ENCODE measurements at regions not wholly inside any gene's neighbourhood (a gene's known extent, or its start where the extent isn't known, plus 50 kb on each side); places are given as distances from the start of the nearest gene placed in this dataset.

DNA sequence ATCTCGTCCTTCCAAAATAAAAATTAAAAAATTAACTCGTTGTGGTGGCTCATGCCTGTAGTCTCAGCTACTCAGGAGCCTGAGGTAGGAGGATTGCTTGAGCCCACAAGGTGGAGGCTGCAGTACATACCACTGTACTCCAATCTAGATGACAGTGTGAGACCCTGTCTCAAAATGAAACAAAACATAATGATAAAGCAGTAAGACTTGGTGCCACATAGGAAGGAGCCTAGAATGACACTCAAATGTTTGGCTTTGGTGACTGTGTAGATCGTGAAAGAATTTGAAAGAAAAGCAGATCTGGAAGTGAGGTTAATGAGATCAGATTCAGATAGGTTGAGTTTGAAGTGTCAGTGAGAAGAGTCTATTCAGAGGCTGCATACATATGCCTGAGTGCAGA lies 150.1 kb upstream of the ATP2B1 start:
- no peak overlapping the region for H3K27ac ChIP-seq
- 85 to 92% (median 85%) methylated on average over 3 of the region's 3 CpGs for WGBS, 3 donors
- no peaks in the 10 kb centered on the region for H3K36me3 ChIP-seq (ENCODE audit: insufficient read depth in 1 of 2, low read depth in 1 of 2)
- no peak overlapping the region for H3K4me3 ChIP-seq
- DNase-seq (no peak), ATAC-seq (no peak)
- TF ChIP-seq, protein P1, sequence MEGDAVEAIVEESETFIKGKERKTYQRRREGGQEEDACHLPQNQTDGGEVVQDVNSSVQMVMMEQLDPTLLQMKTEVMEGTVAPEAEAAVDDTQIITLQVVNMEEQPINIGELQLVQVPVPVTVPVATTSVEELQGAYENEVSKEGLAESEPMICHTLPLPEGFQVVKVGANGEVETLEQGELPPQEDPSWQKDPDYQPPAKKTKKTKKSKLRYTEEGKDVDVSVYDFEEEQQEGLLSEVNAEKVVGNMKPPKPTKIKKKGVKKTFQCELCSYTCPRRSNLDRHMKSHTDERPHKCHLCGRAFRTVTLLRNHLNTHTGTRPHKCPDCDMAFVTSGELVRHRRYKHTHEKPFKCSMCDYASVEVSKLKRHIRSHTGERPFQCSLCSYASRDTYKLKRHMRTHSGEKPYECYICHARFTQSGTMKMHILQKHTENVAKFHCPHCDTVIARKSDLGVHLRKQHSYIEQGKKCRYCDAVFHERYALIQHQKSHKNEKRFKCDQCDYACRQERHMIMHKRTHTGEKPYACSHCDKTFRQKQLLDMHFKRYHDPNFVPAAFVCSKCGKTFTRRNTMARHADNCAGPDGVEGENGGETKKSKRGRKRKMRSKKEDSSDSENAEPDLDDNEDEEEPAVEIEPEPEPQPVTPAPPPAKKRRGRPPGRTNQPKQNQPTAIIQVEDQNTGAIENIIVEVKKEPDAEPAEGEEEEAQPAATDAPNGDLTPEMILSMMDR (IDR thresholded peaks at IDR 0.05), result no peak
- peaks cover 10% of the 10 kb centered on the region for H3K4me1 ChIP-seq
- no peaks in the 10 kb centered on the region for H3K27me3 ChIP-seq (ENCODE audit: insufficient read depth in 3 of 3, low read length in 2 of 3)
- no peaks in the 10 kb centered on the region for H3K9me3 ChIP-seq
- intact Hi-C loops (cut with DNase I), result no loop called here

DNA sequence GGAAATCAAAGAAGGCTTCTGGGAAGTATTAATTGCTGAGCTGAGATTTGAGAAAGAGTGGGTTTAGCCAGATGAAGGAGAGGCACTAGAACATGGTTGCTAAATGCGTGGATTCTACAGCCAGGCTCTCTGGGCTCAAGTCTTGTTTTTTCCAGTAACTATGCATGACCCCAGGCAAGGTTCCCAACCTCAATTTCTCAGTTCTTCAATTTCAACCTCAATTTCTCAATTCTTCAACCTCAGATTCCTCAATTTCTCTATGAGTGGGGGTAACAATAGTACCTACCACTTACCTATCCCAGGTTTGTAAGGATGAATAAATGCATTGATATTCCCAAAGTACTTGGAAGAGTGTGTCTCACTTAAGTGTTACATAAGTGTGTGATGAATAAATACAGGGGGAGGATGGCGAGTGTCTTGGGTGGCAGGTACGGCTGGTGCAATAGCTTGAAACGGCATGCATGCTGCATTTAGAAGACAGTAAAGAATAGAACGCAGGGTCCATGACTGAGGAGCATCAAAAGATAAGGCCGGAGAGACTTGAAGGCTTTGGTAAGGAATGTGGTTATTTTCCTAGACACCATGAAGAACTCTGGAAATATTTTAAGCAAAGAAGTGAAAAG lies 149.1 kb upstream of the ATP2B1 start:
- H3K4me1 ChIP-seq, result peaks cover under 1% of the 10 kb centered on the region
- intact Hi-C loops (cut with DNase I), result no loop called here
- WGBS, 3 donors, result 94 to 96% (median 94%) methylated on average over 6 of the region's 6 CpGs
- ATAC-seq (no peak), DNase-seq (no peak)
- H3K36me3 ChIP-seq (ENCODE audit: insufficient read depth in 1 of 2, low read depth in 1 of 2), result no peaks in the 10 kb centered on the region
- H3K4me3 ChIP-seq, result no peak overlapping the region
- H3K9me3 ChIP-seq, result no peaks in the 10 kb centered on the region
- TF ChIP-seq, protein P1 (IDR thresholded peaks at IDR 0.05), result no peak
- H3K27me3 ChIP-seq (ENCODE audit: insufficient read depth in 3 of 3, low read length in 2 of 3), result no peaks in the 10 kb centered on the region
- H3K27ac ChIP-seq, result no peak overlapping the region

DNA sequence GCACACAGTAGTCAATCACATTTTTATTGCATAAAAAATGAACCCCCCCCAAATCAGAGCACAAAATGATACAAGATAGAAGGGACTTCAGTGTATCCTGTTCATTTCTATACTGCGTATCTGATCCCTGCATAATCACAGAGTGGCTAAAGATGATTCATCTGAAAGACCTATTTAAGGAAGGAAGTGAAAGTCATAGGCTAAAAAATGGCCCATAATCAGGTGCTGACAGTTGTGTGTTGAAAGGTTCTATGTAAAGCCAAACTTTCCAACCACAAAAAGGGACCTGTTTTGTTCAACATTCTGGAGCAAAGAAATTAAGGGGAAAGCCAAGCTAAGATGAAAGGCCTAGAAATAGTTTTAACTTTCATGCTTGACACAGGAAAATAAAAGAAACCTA lies 147.8 kb upstream of the ATP2B1 start:
- H3K4me3 ChIP-seq, result no peak overlapping the region
- no peaks in the 10 kb centered on the region for H3K4me1 ChIP-seq
- no peak for DNase-seq
- ATAC-seq, result peak in 1 of 4 donors; percentile 54
- no peaks in the 10 kb centered on the region for H3K27me3 ChIP-seq (ENCODE audit: insufficient read depth in 3 of 3, low read length in 2 of 3)
- no peaks in the 10 kb centered on the region for H3K36me3 ChIP-seq (ENCODE audit: insufficient read depth in 1 of 2, low read depth in 1 of 2)
- TF ChIP-seq, protein P1 (IDR thresholded peaks at IDR 0.05), result no peak
- H3K9me3 ChIP-seq, result no peaks in the 10 kb centered on the region
- intact Hi-C loops (cut with DNase I), result no loop called here
- 81 to 84% (median 83%) methylated on average over 1 of the region's 1 CpG for WGBS, 3 donors
- no peak overlapping the region for H3K27ac ChIP-seq

DNA sequence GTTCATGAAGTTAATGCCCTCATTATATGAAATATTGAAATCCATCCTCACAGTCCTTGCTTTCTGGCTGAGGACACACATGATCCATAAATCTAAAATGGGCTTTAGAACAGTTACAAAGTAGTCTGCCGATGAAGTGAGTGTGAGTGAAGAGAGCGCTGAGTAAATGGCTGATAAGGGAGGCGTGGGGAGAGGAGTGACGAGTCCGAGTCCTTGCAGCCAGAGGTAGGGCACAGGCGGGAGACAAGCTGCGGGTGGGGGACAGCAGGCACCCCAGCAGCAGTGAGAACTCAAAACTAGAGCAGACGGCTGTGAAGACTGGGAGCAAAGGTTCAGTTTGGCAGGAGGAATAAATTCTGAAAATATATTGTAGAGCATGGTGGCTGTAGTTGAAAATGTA lies 140.1 kb upstream of the ATP2B1 start:
- no peaks in the 10 kb centered on the region for H3K27me3 ChIP-seq (ENCODE audit: insufficient read depth in 3 of 3, low read length in 2 of 3)
- ATAC-seq (no peak), DNase-seq (no peak)
- no peaks in the 10 kb centered on the region for H3K36me3 ChIP-seq (ENCODE audit: insufficient read depth in 1 of 2, low read depth in 1 of 2)
- no peak overlapping the region for H3K27ac ChIP-seq
- intact Hi-C loops (cut with DNase I), result no loop called here
- H3K4me1 ChIP-seq, result no peaks in the 10 kb centered on the region
- 87 to 96% (median 93%) methylated on average over 8 of the region's 8 CpGs for WGBS, 3 donors
- H3K9me3 ChIP-seq, result no peaks in the 10 kb centered on the region
- TF ChIP-seq, protein P1 (IDR thresholded peaks at IDR 0.05), result no peak
- no peak overlapping the region for H3K4me3 ChIP-seq

DNA sequence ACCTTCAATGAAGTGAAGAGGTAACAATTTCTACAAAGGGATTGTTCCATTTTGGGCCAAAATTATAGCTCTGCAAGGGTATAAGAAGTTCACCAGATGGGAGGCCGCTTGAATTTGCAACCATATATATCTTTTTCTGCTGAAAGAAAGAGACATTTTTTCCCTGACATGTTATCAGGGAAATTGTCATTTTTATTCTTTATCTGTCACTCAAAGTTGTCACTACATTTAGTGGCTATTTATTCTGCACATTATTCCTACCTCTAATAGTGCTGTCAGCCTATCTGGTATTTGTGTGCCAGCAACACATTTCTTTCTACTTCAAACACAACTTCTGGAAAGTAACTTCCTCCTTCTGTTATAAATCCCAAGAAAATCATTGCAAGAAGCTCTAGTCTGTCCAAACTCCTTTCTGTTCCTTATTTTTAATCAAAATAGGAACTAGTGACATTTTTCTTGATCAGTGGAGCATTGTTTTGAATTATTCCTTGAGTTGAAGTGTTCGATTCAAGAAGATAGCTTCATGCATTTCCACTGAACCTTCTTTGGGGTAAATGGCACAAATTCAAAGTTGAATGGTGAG lies 137.9 kb upstream of the ATP2B1 start:
- DNase-seq, result no peak
- Histone ChIP-seq H3K27ac (no peak overlapping the region), H3K4me3 (no peak overlapping the region), H3K4me1 (no peaks in the 10 kb centered on the region), H3K27me3 (ENCODE audit: insufficient read depth in 3 of 3, low read length in 2 of 3) (no peaks in the 10 kb centered on the region), H3K9me3 (no peaks in the 10 kb centered on the region), H3K36me3 (ENCODE audit: insufficient read depth in 1 of 2, low read depth in 1 of 2) (no peaks in the 10 kb centered on the region)
- TF ChIP-seq, protein P1 (IDR thresholded peaks at IDR 0.05), result no peak
- intact Hi-C loops (cut with DNase I), result no loop called here
- no peak for ATAC-seq
- 89 to 95% (median 94%) methylated on average over 2 of the region's 2 CpGs for WGBS, 3 donors

Data from psoas muscle (tissue), 7 donors.